Uterus (tissue), 3 donors: ENCODE measurements at regions not wholly inside any gene's neighbourhood (a gene's known extent, or its start where the extent isn't known, plus 50 kb on each side); places are given as distances from the start of the nearest gene placed in this dataset.

Experiments used
- DNase-seq, 2 donors: peaks; one replicate each; pipeline ENCODE4 v3.0.0-alpha.2; 2019 to 2020
- H3K27ac ChIP-seq, 2 donors: fragments of 200-600 bp; sonication (generic); 1 replicate in 1 of 2; 2 replicates in 1 of 2; pipeline ENCODE4 v1.5.1; 2016 to 2018
- H3K27me3 ChIP-seq, 2 donors: fragments of 200-600 bp; sonication (generic); one replicate each; pipeline ENCODE4 v1.5.1; 2018 to 2019; ENCODE audit warnings: control low read depth in 1 of 2
- H3K36me3 ChIP-seq, 2 donors: fragments of 200-600 bp; sonication (generic); one replicate each; pipeline ENCODE4 v1.5.1; 2019; ENCODE audit warnings: control low read depth in 1 of 2
- H3K4me1 ChIP-seq, 2 donors: fragments of 200-600 bp; sonication (generic); one replicate each; pipeline ENCODE4 v1.5.1; 2018 to 2019; ENCODE audit warnings: control low read depth in 1 of 2
- H3K4me3 ChIP-seq, 2 donors: fragments of 200-600 bp; sonication (generic); 1 replicate in 1 of 2; 2 replicates in 1 of 2; pipeline ENCODE4 v1.5.1; 2018 to 2019; ENCODE audit warnings: mild to moderate bottlenecking in 1 of 2
- H3K9me3 ChIP-seq, 2 donors: fragments of 200-600 bp; sonication (generic); one replicate each; pipeline ENCODE4 v1.5.1; 2019; ENCODE audit warnings: control low read depth in 1 of 2
- CTCF ChIP-seq, 4 experiments: fragments of 200-600 bp in 2 of 4; fragments of 450-650 bp in 2 of 4; sonication (generic) in 2 of 4; IDR thresholded peaks; one replicate each; pipeline ENCODE4 v1.5.1; 2016 to 2019; ENCODE audit warnings: antibody characterized with exemption in 4 of 4, mild to moderate bottlenecking in 2 of 4, moderate library complexity in 1 of 4
- POLR2A ChIP-seq, 2 donors: fragments of 450-650 bp; IDR thresholded peaks; one replicate each; pipeline ENCODE4 v1.6.1; 2016; ENCODE audit warnings: antibody characterized with exemption in 2 of 2, mild to moderate bottlenecking in 1 of 2, moderate library complexity in 1 of 2
- intact Hi-C: fragments of 100-400 bp; cut with DNase I; formaldehyde crosslinking; loops from one replicate; pipeline ENCODE4 v1.15.1; 2023; ENCODE audit warnings: low total_unique reads
- donor health status: DM: yes; HTN: yes; CAD: no.

GRCh38 chr1:78222960-78223358 lies 177.2 kb downstream of the GIPC2 start:
- H3K9me3 ChIP-seq, result no peaks in the 10 kb centered on the region
- intact Hi-C loops, result no loop called here

DNA sequence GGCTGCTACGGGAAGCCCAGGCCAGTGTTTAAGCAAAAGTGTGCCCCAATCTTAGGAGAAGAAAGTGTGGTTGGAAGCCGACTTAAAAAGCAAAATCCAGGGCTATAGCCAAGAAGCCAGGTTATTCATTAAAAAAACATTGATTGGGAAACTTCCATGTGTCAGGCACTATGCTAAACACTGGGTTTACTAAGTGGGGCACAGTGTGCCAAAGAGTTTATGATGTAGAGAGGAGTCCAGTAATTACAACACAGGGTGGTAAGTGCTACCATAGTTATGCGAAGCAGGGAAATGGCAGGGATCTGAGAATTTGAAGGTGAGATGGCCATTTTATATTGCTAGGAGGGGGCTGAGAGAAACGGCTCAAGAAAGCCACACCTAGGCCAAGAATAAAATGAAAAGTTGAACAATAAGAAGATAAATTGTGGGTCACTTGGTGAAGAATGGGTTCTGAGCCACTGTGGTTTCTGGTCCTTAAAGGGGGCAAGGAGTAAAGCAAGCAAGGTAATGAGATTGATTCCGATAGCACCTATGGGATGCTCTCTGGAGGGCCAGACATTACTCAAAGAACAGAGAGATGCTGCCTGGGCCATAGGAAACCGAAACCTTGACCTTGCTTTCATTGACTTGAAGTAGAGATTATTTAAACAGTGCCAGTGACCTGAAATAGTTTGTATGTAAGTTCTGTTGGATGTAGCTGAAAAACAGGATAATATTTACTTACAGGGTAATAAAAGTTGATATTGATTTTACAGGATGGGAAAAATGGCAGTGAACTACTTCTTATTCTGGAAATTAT lies 177.8 kb downstream of the GIPC2 start:
- H3K4me1 ChIP-seq, result no peaks in the 10 kb centered on the region

More at GRCh38 chr1:78222960-78223358, 177.2 kb downstream of the GIPC2 start:
- DNase-seq, result no peak
- H3K36me3 ChIP-seq, result no peaks in the 10 kb centered on the region
- no peak overlapping the region for H3K4me3 ChIP-seq
- TF ChIP-seq POLR2A (IDR thresholded peaks at IDR 0.05), result no peak
- no peak for TF ChIP-seq CTCF (IDR thresholded peaks at IDR 0.05)
- no peak overlapping the region for H3K27ac ChIP-seq
- H3K4me1 ChIP-seq, result no peaks in the 10 kb centered on the region
- H3K27me3 ChIP-seq, result no peaks in the 10 kb centered on the region

GRCh38 chr1:78224246-78224785 lies 178.6 kb downstream of the GIPC2 start:
- Histone ChIP-seq H3K4me1 (no peaks in the 10 kb centered on the region), H3K36me3 (no peaks in the 10 kb centered on the region), H3K27ac (no peak overlapping the region), H3K27me3 (no peaks in the 10 kb centered on the region), H3K4me3 (no peak overlapping the region), H3K9me3 (no peaks in the 10 kb centered on the region)
- intact Hi-C loops, result no loop called here
- no peak for DNase-seq
- TF ChIP-seq CTCF (IDR thresholded peaks at IDR 0.05), result no peak
- no peak for TF ChIP-seq POLR2A (IDR thresholded peaks at IDR 0.05)

More for the DNA sequence above, 177.8 kb downstream of the GIPC2 start:
- TF ChIP-seq POLR2A (IDR thresholded peaks at IDR 0.05), result no peak
- no peak for TF ChIP-seq CTCF (IDR thresholded peaks at IDR 0.05)
- H3K36me3 ChIP-seq, result no peaks in the 10 kb centered on the region
- H3K9me3 ChIP-seq, result no peaks in the 10 kb centered on the region
- H3K4me3 ChIP-seq, result no peak overlapping the region
- no peak overlapping the region for H3K27ac ChIP-seq
- H3K27me3 ChIP-seq, result no peaks in the 10 kb centered on the region
- DNase-seq, result no peak
- intact Hi-C loops, result no loop called here

DNA sequence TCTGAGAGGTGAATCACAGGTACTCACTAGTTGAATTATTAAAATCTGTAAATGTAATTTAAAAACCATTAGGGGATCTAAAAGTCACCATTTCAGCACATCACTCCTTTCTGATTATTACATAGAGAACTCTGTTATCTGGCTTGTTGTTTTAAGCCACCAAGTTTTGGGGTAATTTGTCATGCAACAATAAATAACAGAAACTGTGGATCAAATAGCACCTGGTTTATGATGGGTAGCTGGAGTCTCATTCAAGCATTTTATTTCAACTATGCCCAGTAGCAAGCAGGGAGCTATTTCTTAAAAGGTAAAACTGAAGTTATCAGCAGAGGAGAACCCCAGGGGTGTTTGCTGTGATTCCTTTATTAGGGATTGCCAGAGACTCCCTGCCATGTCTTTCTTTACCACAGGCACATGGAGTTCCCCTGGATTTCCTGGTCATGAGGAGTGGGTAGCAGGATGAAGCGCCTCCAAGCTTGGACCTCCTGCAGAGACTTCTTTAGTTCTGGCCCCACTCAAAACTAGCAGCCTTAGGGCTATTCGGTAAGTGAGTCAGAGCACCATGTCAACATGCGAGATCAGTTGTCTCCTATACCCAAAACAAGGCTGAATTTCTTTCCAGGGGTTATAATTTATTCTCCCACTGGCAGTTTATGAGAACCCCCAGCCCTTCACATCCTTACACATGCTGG lies 179.2 kb downstream of the GIPC2 start:
- H3K36me3 ChIP-seq, result no peaks in the 10 kb centered on the region
- H3K27ac ChIP-seq, result no peak overlapping the region
- H3K4me3 ChIP-seq, result no peak overlapping the region
- no peak for DNase-seq
- TF ChIP-seq CTCF (IDR thresholded peaks at IDR 0.05), result no peak
- TF ChIP-seq POLR2A (IDR thresholded peaks at IDR 0.05), result no peak
- intact Hi-C loops, result no loop called here
- H3K9me3 ChIP-seq, result no peaks in the 10 kb centered on the region
- no peaks in the 10 kb centered on the region for H3K27me3 ChIP-seq
- no peaks in the 10 kb centered on the region for H3K4me1 ChIP-seq

GRCh38 chr1:78226784-78227183 lies 181.0 kb downstream of the GIPC2 start:
- no peak for DNase-seq
- no peaks in the 10 kb centered on the region for H3K9me3 ChIP-seq
- intact Hi-C loops, result no loop called here
- no peak for TF ChIP-seq CTCF (IDR thresholded peaks at IDR 0.05)
- TF ChIP-seq POLR2A (IDR thresholded peaks at IDR 0.05), result no peak
- no peaks in the 10 kb centered on the region for H3K4me1 ChIP-seq
- H3K36me3 ChIP-seq, result no peaks in the 10 kb centered on the region
- H3K4me3 ChIP-seq, result no peak overlapping the region
- no peaks in the 10 kb centered on the region for H3K27me3 ChIP-seq
- no peak overlapping the region for H3K27ac ChIP-seq
